AG09309 (cell line): ENCODE measurements at regions not wholly inside any gene's neighbourhood (a gene's known extent, or its start where the extent isn't known, plus 50 kb on each side); places are given as distances from the start of the nearest gene placed in this dataset.

Experiments
- DNase-seq: peaks from one replicate; pipeline ENCODE4 v3.0.0-alpha.2; 2010; ENCODE audit warnings: low read depth
- H3K4me3 ChIP-seq: 2 replicates; pipeline ENCODE4 v1.5.1; 2011; ENCODE audit warnings: mild to moderate bottlenecking, low read depth, low read length, moderate library complexity; ENCODE audit not compliant: control insufficient read depth
- CTCF ChIP-seq: IDR thresholded peaks from 2 replicates; pipeline ENCODE4 v1.5.1; 2011; ENCODE audit warnings: mild to moderate bottlenecking, low read depth, low read length, inconsistent platforms; ENCODE audit not compliant: insufficient read depth, control insufficient read depth; ENCODE audit errors: missing control alignments

DNA sequence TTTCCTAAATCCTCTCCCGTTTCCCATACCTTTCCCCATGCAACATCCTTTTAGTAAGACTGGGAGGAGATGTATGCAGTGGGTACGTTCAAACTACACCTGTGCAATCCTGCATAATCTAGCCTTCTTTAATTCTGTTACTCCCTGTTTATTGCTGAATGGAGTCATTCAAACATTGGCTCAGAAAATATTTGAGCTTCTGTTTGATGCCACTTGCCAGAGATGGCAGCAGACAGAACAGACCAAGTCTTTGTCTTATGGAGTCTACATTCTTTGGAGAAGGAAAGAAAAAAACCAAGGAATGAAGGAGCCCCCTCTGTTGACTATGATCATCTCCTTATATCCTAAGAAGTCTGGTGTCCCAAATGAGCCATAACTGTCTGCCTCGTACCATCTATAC, 288.8 kb downstream of the HAPSTR1 start:
- TF ChIP-seq CTCF: no peak
- no peak overlapping the region for H3K4me3 ChIP-seq

GRCh38 chr16:9381399-9381798, 290.0 kb downstream of the HAPSTR1 start:
- H3K4me3 ChIP-seq: no peak overlapping the region
- TF ChIP-seq CTCF: no peak
- no peak for DNase-seq

More for the DNA sequence above, 288.8 kb downstream of the HAPSTR1 start:
- DNase-seq: no peak

- H3K4me3 ChIP-seq: no peak overlapping the region
- no peak for TF ChIP-seq CTCF
- DNase-seq: no peak
Observed at GRCh38 chr16:9381905-9382304, 290.5 kb downstream of the HAPSTR1 start.

- TF ChIP-seq CTCF: no peak
- H3K4me3 ChIP-seq: no peak overlapping the region
- DNase-seq: no peak
Observed at GRCh38 chr16:9383281-9383680, 291.8 kb downstream of the HAPSTR1 start.

- no peak for DNase-seq
- no peak overlapping the region for H3K4me3 ChIP-seq
- TF ChIP-seq CTCF: no peak
Observed at GRCh38 chr16:9384141-9384540, 292.7 kb downstream of the HAPSTR1 start.

DNA sequence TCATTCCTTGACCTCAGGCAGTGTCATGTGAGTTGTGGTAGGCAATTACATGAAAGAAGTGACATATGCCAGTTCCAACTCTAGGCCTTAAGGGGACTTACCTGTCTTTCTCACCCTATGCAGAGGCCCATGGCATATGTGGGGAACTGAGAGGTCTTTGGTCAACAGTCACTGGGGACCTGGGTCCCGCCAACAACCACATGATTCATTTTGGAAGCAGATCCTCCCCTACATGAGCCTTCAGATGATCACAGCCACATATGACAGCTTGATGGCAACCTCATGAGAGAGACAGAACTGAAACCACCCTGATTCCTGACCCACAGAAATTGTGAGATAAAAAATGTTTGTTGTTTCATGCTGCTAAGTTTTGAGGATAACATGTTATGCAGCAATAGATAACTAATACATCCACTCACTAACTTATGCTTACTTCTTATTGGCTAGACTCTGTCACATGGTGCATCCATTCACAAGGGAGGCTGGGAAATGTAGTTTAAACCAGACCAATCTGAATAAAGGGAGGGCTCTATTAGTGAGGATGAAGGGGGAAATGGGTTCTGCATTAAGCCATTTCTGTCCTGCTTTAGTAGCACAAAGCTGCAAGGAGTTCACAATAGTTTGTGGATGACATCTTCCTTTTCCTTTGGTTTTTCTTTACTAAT, 298.2 kb downstream of the HAPSTR1 start:
- DNase-seq: no peak
- no peak for TF ChIP-seq CTCF
- no peak overlapping the region for H3K4me3 ChIP-seq

DNA sequence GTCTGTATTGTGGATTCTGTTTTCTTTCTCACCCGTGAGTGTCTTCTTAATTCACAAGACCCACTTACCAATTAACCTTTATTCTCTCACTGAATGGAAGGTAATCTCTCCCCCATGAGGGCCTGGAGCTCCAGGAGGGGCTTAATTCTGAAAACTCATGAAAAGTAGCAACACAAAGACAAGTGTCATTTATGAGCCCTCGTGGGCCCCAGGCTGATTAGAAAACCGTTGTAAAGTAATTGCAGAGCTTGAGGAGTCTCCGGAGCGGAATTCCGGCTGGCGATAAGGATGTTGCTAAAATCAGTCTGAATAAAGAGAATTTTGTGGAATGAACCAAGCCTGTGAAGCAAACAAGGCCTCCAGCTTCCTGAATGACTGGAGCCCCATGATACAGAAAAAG, 301.5 kb downstream of the HAPSTR1 start:
- H3K4me3 ChIP-seq: no peak overlapping the region
- no peak for TF ChIP-seq CTCF
- DNase-seq: no peak
